Right cardiac atrium (tissue), 5 donors: ENCODE measurements at regions not wholly inside any gene's neighbourhood (a gene's known extent, or its start where the extent isn't known, plus 50 kb on each side); places are given as distances from the start of the nearest gene placed in this dataset.

Experiments
- ATAC-seq, 2 donors: fragments of 200-7000 bp; cut with Tn5 transposase; one replicate each; pipeline versions ENCODE4 v1.8.0 to v1.9.1; 2020; ENCODE audit warnings: moderate library complexity in 2 of 2, mild to moderate bottlenecking in 1 of 2
- DNase-seq, 3 donors: peaks; one replicate each; pipeline ENCODE4 v3.0.0-alpha.2; 2020
- H3K27ac ChIP-seq: one replicate; pipeline ENCODE4 v1.5.1; 2013; ENCODE audit warnings: mild to moderate bottlenecking, low read length, control low read depth, moderate library complexity
- H3K27me3 ChIP-seq: one replicate; pipeline ENCODE4 v1.6.1; 2013; ENCODE audit not compliant: control insufficient read depth, insufficient read depth
- H3K4me1 ChIP-seq: one replicate; pipeline ENCODE4 v1.6.1; 2013; ENCODE audit warnings: low read length; ENCODE audit not compliant: control insufficient read depth, insufficient read depth
- H3K4me3 ChIP-seq: one replicate; pipeline ENCODE4 v1.5.1; 2013; ENCODE audit warnings: low read length, control low read depth
- H3K9me3 ChIP-seq: one replicate; pipeline ENCODE4 v1.6.1; 2013; ENCODE audit warnings: low read length; ENCODE audit not compliant: control insufficient read depth
- WGBS: extraction: QIAGEN DNeasy Blood & Tissue Kit; methylation state at CpG from one replicate; pipeline ENCODE4 v1.1.7; 2013; 5-methylcytosine and 5-hydroxymethylcytosine counted together
- intact Hi-C, 4 donors: fragments of 100-400 bp; cut with DNase I; formaldehyde crosslinking; loops; one replicate each; pipeline versions ENCODE4 v1.11.0 to v1.14.0; 2022 to 2023
- donor health status: healthy with polysubstance abuse.
- donor health status: DM: no; HTN: yes; CAD: no.
- donor health status: DM: no; HTN: no; CAD: no.
- donor health status: DM: no; HTN: yes; CAD: no; lungs with severe emphysema.
- donor health status: DM: yes; HTN: yes; CAD: no.

- intact Hi-C loops: no loop called here
- WGBS: 51% methylated on average over 2 of the region's 2 CpGs
- Histone ChIP-seq H3K9me3 (no peaks in the 10 kb centered on the region), H3K4me1 (peaks cover 2% of the 10 kb centered on the region), H3K27me3 (no peaks in the 10 kb centered on the region), H3K27ac (no peak overlapping the region), H3K4me3 (no peak overlapping the region)
- no peak for DNase-seq
- no peak for ATAC-seq
Observed at GRCh38 chr1:239539051-239539450, 152.7 kb downstream of the CHRM3 start.

- intact Hi-C loops: no loop called here
- WGBS: 69% methylated on average over 4 of the region's 4 CpGs
- no peak for ATAC-seq
Observed at GRCh38 chr1:239539812-239540211, 153.4 kb downstream of the CHRM3 start.

GRCh38 chr1:239543873-239544272, 157.5 kb downstream of the CHRM3 start:
- WGBS: 88% methylated on average over 2 of the region's 2 CpGs
- H3K9me3 ChIP-seq: no peaks in the 10 kb centered on the region

More at GRCh38 chr1:239539812-239540211, 153.4 kb downstream of the CHRM3 start:
- Histone ChIP-seq H3K4me1 (peaks cover 2% of the 10 kb centered on the region), H3K9me3 (no peaks in the 10 kb centered on the region), H3K4me3 (no peak overlapping the region), H3K27ac (no peak overlapping the region), H3K27me3 (no peaks in the 10 kb centered on the region)
- DNase-seq: no peak

GRCh38 chr1:239545466-239545865, 159.1 kb downstream of the CHRM3 start:
- intact Hi-C loops: no loop called here
- DNase-seq (no peak), ATAC-seq (no peak)
- Histone ChIP-seq H3K4me1 (no peaks in the 10 kb centered on the region), H3K4me3 (no peak overlapping the region), H3K27ac (no peak overlapping the region), H3K27me3 (no peaks in the 10 kb centered on the region), H3K9me3 (no peaks in the 10 kb centered on the region)
- WGBS: 85% methylated on average over 3 of the region's 3 CpGs

More at GRCh38 chr1:239543873-239544272, 157.5 kb downstream of the CHRM3 start:
- no peaks in the 10 kb centered on the region for H3K27me3 ChIP-seq
- ATAC-seq (no peak), DNase-seq (no peak)
- intact Hi-C loops: no loop called here
- no peak overlapping the region for H3K27ac ChIP-seq
- H3K4me1 ChIP-seq: no peaks in the 10 kb centered on the region
- H3K4me3 ChIP-seq: no peak overlapping the region

GRCh38 chr1:239547987-239548386, 161.6 kb downstream of the CHRM3 start:
- intact Hi-C loops: no loop called here
- WGBS: 50% methylated on average over 2 of the region's 2 CpGs
- H3K4me3 ChIP-seq: peak overlapping the region; percentile 26
- H3K4me1 ChIP-seq: no peaks in the 10 kb centered on the region
- H3K27me3 ChIP-seq: no peaks in the 10 kb centered on the region
- no peaks in the 10 kb centered on the region for H3K9me3 ChIP-seq
- ATAC-seq (peak in 1 of 2 donors; percentile 40), DNase-seq (no peak)
- no peak overlapping the region for H3K27ac ChIP-seq

- Histone ChIP-seq H3K27ac (no peak overlapping the region), H3K9me3 (no peaks in the 10 kb centered on the region), H3K4me3 (no peak overlapping the region), H3K4me1 (no peaks in the 10 kb centered on the region), H3K27me3 (no peaks in the 10 kb centered on the region)
- ATAC-seq: no peak
- 94% methylated on average over 2 of the region's 2 CpGs for WGBS
- intact Hi-C loops: no loop called here
- DNase-seq: no peak
Observed at GRCh38 chr1:239550178-239550577, 163.8 kb downstream of the CHRM3 start.

GRCh38 chr1:239555350-239555749, 169.0 kb downstream of the CHRM3 start:
- no peak overlapping the region for H3K27ac ChIP-seq
- DNase-seq: peak in 1 of 3 donors; percentile 27
- no peaks in the 10 kb centered on the region for H3K9me3 ChIP-seq
- intact Hi-C loops: no loop called here
- no peaks in the 10 kb centered on the region for H3K27me3 ChIP-seq
- no peaks in the 10 kb centered on the region for H3K4me1 ChIP-seq
- 87% methylated on average over 4 of the region's 4 CpGs for WGBS
- no peak overlapping the region for H3K4me3 ChIP-seq
- no peak for ATAC-seq

GRCh38 chr1:239558559-239558958, 172.2 kb downstream of the CHRM3 start:
- Histone ChIP-seq H3K9me3 (no peaks in the 10 kb centered on the region), H3K27ac (no peak overlapping the region), H3K4me1 (no peaks in the 10 kb centered on the region), H3K4me3 (no peak overlapping the region), H3K27me3 (no peaks in the 10 kb centered on the region)
- 76% methylated on average over 2 of the region's 2 CpGs for WGBS
- no peak for DNase-seq
- no peak for ATAC-seq
- intact Hi-C loops: no loop called here

- H3K27ac ChIP-seq: no peak overlapping the region
- H3K27me3 ChIP-seq: no peaks in the 10 kb centered on the region
- no peaks in the 10 kb centered on the region for H3K9me3 ChIP-seq
- H3K4me3 ChIP-seq: no peak overlapping the region
- no peak for ATAC-seq
- H3K4me1 ChIP-seq: no peaks in the 10 kb centered on the region
- DNase-seq: no peak
- intact Hi-C loops: no loop called here
Observed at GRCh38 chr1:239558991-239559390, 172.6 kb downstream of the CHRM3 start.

- no peak overlapping the region for H3K27ac ChIP-seq
- DNase-seq (no peak), ATAC-seq (no peak)
- 87% methylated on average over 4 of the region's 4 CpGs for WGBS
- H3K27me3 ChIP-seq: no peaks in the 10 kb centered on the region
- no peaks in the 10 kb centered on the region for H3K9me3 ChIP-seq
- intact Hi-C loops: no loop called here
- no peak overlapping the region for H3K4me3 ChIP-seq
- no peaks in the 10 kb centered on the region for H3K4me1 ChIP-seq
Observed at GRCh38 chr1:239560921-239561320, 174.6 kb downstream of the CHRM3 start.

GRCh38 chr1:239562095-239562494, 175.7 kb downstream of the CHRM3 start:
- H3K9me3 ChIP-seq: no peaks in the 10 kb centered on the region
- 75% methylated on average over 6 of the region's 6 CpGs for WGBS
- no peak for DNase-seq
- intact Hi-C loops: no loop called here
- no peak overlapping the region for H3K27ac ChIP-seq
- H3K27me3 ChIP-seq: no peaks in the 10 kb centered on the region
- H3K4me3 ChIP-seq: no peak overlapping the region
- no peak for ATAC-seq
- no peaks in the 10 kb centered on the region for H3K4me1 ChIP-seq

GRCh38 chr1:239563681-239564080, 177.3 kb downstream of the CHRM3 start:
- Histone ChIP-seq H3K27me3 (no peaks in the 10 kb centered on the region), H3K9me3 (no peaks in the 10 kb centered on the region), H3K4me1 (no peaks in the 10 kb centered on the region), H3K27ac (no peak overlapping the region), H3K4me3 (no peak overlapping the region)
- 25% methylated on average over 2 of the region's 2 CpGs for WGBS
- intact Hi-C loops: no loop called here
- no peak for ATAC-seq
- no peak for DNase-seq
